Bronchial epithelial cell (primary cell): ENCODE measurements at regions not wholly inside any gene's neighbourhood (a gene's known extent, or its start where the extent isn't known, plus 50 kb on each side); places are given as distances from the start of the nearest gene placed in this dataset.

Experiments
- DNase-seq: peaks from one replicate; pipeline ENCODE4 v3.0.0-alpha.2; 2010; ENCODE audit warnings: low read depth
- FAIRE-seq: peaks from 2 replicates; lab custom pipeline; 2011; peaks lifted over from hg19 to GRCh38; lab: Jason Lieb, UNC
- H3K27me3 ChIP-seq: 2 replicates; pipeline ENCODE4 v1.5.1; 2011; ENCODE audit warnings: low read length; ENCODE audit not compliant: control insufficient read depth, insufficient read depth
- H3K36me3 ChIP-seq: 2 replicates; pipeline ENCODE4 v1.5.1; 2011; ENCODE audit warnings: low read length; ENCODE audit not compliant: control insufficient read depth, insufficient read depth
- H3K4me3 ChIP-seq: 2 replicates; pipeline ENCODE4 v1.5.1; 2011; ENCODE audit warnings: mild to moderate bottlenecking, low read depth, low read length, control low read depth
- TF ChIP-seq, protein P1 (sequence below): IDR thresholded peaks from 2 replicates; pipeline ENCODE4 v1.5.1; 2011; ENCODE audit warnings: mild to moderate bottlenecking, moderate library complexity, low read length, control low read depth, inconsistent platforms; ENCODE audit not compliant: insufficient read depth, severe bottlenecking

GRCh38 chr7:81560708-81561107 is 209.1 kb downstream of the HGF start:
- DNase-seq (no peak), FAIRE-seq (no peak)
- H3K4me3 ChIP-seq: no peak overlapping the region
- TF ChIP-seq, protein P1, sequence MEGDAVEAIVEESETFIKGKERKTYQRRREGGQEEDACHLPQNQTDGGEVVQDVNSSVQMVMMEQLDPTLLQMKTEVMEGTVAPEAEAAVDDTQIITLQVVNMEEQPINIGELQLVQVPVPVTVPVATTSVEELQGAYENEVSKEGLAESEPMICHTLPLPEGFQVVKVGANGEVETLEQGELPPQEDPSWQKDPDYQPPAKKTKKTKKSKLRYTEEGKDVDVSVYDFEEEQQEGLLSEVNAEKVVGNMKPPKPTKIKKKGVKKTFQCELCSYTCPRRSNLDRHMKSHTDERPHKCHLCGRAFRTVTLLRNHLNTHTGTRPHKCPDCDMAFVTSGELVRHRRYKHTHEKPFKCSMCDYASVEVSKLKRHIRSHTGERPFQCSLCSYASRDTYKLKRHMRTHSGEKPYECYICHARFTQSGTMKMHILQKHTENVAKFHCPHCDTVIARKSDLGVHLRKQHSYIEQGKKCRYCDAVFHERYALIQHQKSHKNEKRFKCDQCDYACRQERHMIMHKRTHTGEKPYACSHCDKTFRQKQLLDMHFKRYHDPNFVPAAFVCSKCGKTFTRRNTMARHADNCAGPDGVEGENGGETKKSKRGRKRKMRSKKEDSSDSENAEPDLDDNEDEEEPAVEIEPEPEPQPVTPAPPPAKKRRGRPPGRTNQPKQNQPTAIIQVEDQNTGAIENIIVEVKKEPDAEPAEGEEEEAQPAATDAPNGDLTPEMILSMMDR: no peak
- no peaks in the 10 kb centered on the region for H3K36me3 ChIP-seq
- H3K27me3 ChIP-seq: no peaks in the 10 kb centered on the region

DNA sequence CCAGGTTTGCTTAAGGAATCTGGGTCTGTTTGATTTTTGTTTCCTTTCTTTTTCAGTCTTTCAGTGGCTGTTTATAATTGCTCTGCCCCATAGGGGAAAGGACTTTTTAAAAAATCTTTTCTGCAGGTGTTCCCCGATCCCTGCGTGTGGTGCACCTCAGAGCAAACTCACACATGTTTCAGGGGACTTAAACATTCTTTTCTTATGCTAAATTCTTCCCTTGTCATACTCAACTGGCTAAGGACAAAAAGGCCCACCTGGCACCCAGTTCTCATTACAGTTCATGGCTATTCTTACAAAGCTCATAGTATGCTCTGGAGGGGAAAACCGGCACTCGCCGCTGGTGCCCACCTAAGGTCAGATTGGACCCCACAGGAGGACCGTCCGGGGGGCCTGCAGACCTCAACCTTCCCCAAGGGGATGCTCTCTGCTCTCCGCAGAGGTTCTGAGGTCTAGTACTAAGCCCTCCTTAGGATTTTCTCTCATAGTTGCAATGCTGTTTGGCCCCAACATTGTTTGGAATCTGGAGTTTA is 220.3 kb downstream of the HGF start:
- no peak for DNase-seq
- Histone ChIP-seq H3K36me3 (no peaks in the 10 kb centered on the region), H3K27me3 (no peaks in the 10 kb centered on the region), H3K4me3 (no peak overlapping the region)
- TF ChIP-seq, protein P1: no peak
- no peak for FAIRE-seq

DNA sequence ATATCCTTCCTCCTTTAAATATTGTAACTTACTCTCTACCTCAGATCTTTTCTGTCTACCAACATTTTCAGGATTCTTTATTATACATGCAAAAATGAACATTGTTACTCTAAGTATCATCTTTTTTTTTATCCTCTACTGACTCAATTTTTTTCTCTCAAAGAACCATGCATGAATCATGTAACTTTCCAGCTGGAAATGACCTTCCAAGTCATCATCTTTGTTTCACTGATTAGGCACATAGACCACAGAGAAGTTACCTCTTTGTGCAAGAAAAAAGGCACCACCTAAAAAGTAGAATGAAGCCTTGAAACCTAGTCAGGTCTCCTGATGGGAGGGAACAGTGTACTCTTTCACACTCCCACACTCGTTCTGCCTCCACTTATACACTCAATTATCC is 234.9 kb downstream of the HGF start:
- Histone ChIP-seq H3K4me3 (no peak overlapping the region), H3K36me3 (no peaks in the 10 kb centered on the region), H3K27me3 (no peaks in the 10 kb centered on the region)
- TF ChIP-seq, protein P1: no peak
- DNase-seq: no peak
- no peak for FAIRE-seq

- Histone ChIP-seq H3K27me3 (no peaks in the 10 kb centered on the region), H3K4me3 (no peak overlapping the region), H3K36me3 (no peaks in the 10 kb centered on the region)
- FAIRE-seq (no peak), DNase-seq (no peak)
- TF ChIP-seq, protein P1: no peak
These were observed 235.4 kb downstream of the HGF start for GRCh38 chr7:81534446-81534845.

GRCh38 chr7:81533931-81534330 is 235.9 kb downstream of the HGF start:
- no peaks in the 10 kb centered on the region for H3K27me3 ChIP-seq
- DNase-seq: no peak
- no peak for FAIRE-seq
- TF ChIP-seq, protein P1: no peak
- no peaks in the 10 kb centered on the region for H3K36me3 ChIP-seq
- H3K4me3 ChIP-seq: no peak overlapping the region

GRCh38 chr7:81533426-81533825 is 236.4 kb downstream of the HGF start:
- FAIRE-seq: no peak
- DNase-seq: no peak
- no peaks in the 10 kb centered on the region for H3K27me3 ChIP-seq
- H3K36me3 ChIP-seq: no peaks in the 10 kb centered on the region
- H3K4me3 ChIP-seq: no peak overlapping the region
- TF ChIP-seq, protein P1: no peak
